ENCODE measurements at regions not wholly inside any gene's neighbourhood (a gene's known extent, or its start where the extent isn't known, plus 50 kb on each side); places are given as distances from the start of the nearest gene placed in this dataset.

- TF ChIP-seq TAF1 (IDR thresholded peaks at IDR 0.05; ENCODE audit: borderline replicate concordance, insufficient read depth, low read length) (no peak), SIN3A (IDR thresholded peaks at IDR 0.05; ENCODE audit: borderline replicate concordance, insufficient read depth, low read length) (no peak), FOXP2 (optimal IDR thresholded peaks at IDR 0.05; ENCODE audit: borderline replicate concordance, extremely low read depth, extremely low read length, insufficient read depth) (no peak), POLR2AphosphoS5 (IDR thresholded peaks at IDR 0.05; ENCODE audit: low read depth, low read length) (no peak)
- TF ChIP-seq, protein P1, sequence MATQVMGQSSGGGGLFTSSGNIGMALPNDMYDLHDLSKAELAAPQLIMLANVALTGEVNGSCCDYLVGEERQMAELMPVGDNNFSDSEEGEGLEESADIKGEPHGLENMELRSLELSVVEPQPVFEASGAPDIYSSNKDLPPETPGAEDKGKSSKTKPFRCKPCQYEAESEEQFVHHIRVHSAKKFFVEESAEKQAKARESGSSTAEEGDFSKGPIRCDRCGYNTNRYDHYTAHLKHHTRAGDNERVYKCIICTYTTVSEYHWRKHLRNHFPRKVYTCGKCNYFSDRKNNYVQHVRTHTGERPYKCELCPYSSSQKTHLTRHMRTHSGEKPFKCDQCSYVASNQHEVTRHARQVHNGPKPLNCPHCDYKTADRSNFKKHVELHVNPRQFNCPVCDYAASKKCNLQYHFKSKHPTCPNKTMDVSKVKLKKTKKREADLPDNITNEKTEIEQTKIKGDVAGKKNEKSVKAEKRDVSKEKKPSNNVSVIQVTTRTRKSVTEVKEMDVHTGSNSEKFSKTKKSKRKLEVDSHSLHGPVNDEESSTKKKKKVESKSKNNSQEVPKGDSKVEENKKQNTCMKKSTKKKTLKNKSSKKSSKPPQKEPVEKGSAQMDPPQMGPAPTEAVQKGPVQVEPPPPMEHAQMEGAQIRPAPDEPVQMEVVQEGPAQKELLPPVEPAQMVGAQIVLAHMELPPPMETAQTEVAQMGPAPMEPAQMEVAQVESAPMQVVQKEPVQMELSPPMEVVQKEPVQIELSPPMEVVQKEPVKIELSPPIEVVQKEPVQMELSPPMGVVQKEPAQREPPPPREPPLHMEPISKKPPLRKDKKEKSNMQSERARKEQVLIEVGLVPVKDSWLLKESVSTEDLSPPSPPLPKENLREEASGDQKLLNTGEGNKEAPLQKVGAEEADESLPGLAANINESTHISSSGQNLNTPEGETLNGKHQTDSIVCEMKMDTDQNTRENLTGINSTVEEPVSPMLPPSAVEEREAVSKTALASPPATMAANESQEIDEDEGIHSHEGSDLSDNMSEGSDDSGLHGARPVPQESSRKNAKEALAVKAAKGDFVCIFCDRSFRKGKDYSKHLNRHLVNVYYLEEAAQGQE (IDR thresholded peaks at IDR 0.05; ENCODE audit: insufficient read depth in 1 of 2, low read depth in 2 of 2, low read length in 2 of 2) = no peak
Observed at GRCh38 chr2:71906357-71906973, 241.2 kb downstream of the CYP26B1 start.

DNA sequence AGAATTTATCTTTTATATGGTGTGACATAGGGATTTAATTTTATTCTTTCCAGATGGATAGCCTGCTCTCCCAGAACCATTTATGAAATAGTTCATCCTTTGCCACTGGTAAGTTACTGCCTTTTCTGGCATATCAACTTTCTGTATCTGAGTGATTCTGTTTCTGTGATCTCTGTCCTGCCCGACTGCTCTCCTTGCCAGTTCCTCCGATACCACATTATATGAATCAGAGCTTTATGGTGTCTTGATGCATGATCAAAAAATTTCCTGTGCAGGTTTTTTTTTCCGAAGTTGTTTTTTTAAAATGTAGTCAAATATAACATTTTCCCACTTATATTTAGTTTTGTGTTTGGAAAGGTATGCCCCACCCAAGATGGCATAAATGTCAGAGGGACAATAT, 242.5 kb downstream of the CYP26B1 start:
- TF ChIP-seq TAF1 (IDR thresholded peaks at IDR 0.05; ENCODE audit: borderline replicate concordance, insufficient read depth, low read length) = no peak
- TF ChIP-seq, protein P1 (IDR thresholded peaks at IDR 0.05; ENCODE audit: insufficient read depth in 1 of 2, low read depth in 2 of 2, low read length in 2 of 2) = no peak
- TF ChIP-seq POLR2AphosphoS5 (IDR thresholded peaks at IDR 0.05; ENCODE audit: low read depth, low read length) = no peak
- TF ChIP-seq SIN3A (IDR thresholded peaks at IDR 0.05; ENCODE audit: borderline replicate concordance, insufficient read depth, low read length) = no peak
- TF ChIP-seq FOXP2 (optimal IDR thresholded peaks at IDR 0.05; ENCODE audit: borderline replicate concordance, extremely low read depth, extremely low read length, insufficient read depth) = no peak

DNA sequence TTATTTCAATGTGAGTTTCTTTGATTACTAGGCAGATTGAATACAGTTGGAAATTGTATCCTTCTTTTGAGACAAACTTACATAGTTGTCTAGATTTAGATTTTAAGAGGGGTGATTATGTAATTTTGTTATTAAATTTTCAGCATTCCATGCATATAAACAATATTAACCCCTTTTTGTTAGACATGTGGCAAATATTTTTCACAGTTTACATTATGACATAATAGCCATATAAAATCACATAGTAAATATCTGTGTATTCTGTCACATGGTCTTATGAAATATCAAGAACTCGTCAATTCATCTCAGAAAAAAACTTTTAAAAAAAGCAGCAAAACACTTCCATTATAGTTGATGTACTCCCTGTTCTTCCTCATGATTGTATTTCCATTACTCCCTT, 243.8 kb downstream of the CYP26B1 start:
- TF ChIP-seq FOXP2 (optimal IDR thresholded peaks at IDR 0.05; ENCODE audit: borderline replicate concordance, extremely low read depth, extremely low read length, insufficient read depth) = no peak

GRCh38 chr2:71901466-71901865, 246.2 kb downstream of the CYP26B1 start:
- TF ChIP-seq SIN3A (IDR thresholded peaks at IDR 0.05; ENCODE audit: borderline replicate concordance, insufficient read depth, low read length) (no peak), TAF1 (IDR thresholded peaks at IDR 0.05; ENCODE audit: borderline replicate concordance, insufficient read depth, low read length) (no peak), FOXP2 (optimal IDR thresholded peaks at IDR 0.05; ENCODE audit: borderline replicate concordance, extremely low read depth, extremely low read length, insufficient read depth) (no peak), POLR2AphosphoS5 (IDR thresholded peaks at IDR 0.05; ENCODE audit: low read depth, low read length) (no peak)
- TF ChIP-seq, protein P1 (IDR thresholded peaks at IDR 0.05; ENCODE audit: insufficient read depth in 1 of 2, low read depth in 2 of 2, low read length in 2 of 2) = no peak

DNA sequence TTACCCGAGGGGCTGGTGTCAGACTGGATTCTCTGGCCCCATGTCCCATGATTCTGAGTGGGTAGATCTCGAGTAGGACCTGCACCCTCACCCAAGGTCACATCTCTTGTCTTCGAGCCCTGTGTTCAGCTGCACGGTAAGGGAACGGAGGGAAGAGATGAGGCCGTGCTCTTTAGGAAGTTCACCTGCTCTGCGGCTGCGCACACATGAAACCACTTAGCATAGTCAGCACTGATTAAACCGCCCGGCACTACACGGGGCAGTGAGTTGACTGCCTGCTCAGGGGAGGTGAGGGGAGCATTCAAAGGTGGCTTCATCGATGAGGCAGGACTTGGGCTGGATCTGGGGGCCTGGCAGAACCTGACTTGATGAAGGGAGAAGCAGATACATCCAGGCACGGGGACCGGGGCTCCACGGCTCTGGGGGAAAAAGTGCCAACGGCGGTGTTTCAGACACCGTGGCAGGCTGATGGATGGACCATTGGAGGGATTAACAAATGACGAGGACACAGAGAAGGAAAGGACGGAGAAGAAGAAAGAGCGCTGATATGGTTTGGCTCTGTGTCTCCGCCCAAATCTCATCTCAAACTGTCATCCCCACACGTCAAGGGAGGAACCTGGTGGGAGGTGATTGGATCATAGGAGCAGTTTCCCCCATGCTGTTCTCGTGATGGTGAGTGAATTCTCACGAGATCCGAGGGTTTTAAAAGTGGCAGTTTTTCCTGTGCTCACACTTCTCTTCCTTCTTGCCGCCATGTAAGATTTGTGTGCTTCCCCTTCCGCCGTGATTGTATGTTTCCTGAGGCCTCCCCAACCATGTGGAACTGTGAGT, 248.6 kb downstream of the CYP26B1 start:
- no peak for TF ChIP-seq FOXP2 (optimal IDR thresholded peaks at IDR 0.05; ENCODE audit: borderline replicate concordance, extremely low read depth, extremely low read length, insufficient read depth)
- no peak for TF ChIP-seq TAF1 (IDR thresholded peaks at IDR 0.05; ENCODE audit: borderline replicate concordance, insufficient read depth, low read length)
- TF ChIP-seq, protein P1 (IDR thresholded peaks at IDR 0.05; ENCODE audit: insufficient read depth in 1 of 2, low read depth in 2 of 2, low read length in 2 of 2) = no peak
- TF ChIP-seq SIN3A (IDR thresholded peaks at IDR 0.05; ENCODE audit: borderline replicate concordance, insufficient read depth, low read length) = no peak
- TF ChIP-seq POLR2AphosphoS5 (IDR thresholded peaks at IDR 0.05; ENCODE audit: low read depth, low read length) = no peak
